ENCODE measurements at regions not wholly inside any gene's neighbourhood (a gene's known extent, or its start where the extent isn't known, plus 50 kb on each side); places are given as distances from the start of the nearest gene placed in this dataset.

DNA sequence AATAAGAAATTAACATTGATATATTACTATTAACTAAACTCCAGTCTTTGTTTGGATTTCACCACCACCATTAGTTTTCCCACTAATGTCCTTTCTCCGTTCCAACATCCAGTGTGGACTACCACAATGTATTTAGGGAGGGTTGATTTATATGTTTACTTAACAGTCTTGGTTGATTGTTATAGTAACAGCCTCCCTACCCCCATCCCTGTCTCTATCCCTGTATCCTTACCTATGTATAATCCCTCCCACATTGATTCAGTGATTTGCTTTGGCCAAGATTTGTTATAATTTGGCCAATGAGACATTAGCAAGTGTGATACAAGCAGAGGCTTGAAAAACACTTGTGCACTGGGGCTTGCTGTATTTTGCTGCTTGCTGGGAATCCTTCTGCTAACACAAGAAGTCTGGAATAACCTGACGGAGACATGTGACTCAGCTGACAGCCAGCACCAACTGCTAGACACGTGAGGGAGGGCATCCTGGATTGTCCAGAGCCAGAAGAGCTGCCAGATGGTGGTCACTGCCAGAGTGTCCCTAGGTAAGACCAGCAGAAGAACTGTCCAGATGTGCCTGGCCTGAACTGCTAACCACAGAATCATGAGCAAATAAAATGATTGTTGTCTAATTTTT lies 51.2 kb upstream of the TCF7 start:
- POLR2A ChIA-PET, result interaction anchor here (0.6 to 1.1 kb wide), 5 partner anchors 10 to 460 kb away, joined by 3 to 9 read pairs (median 4); no protein-coding TSS in a partner anchor
- no peak for ATAC-seq
- Mint-ChIP-seq H3K9me3 (no peaks in the 10 kb centered on the region), H3K27me3 (peaks cover 0 to 2% (median 0%) of the 10 kb centered on the region in 5 donors), H3K4me1 (peaks cover 8 to 27% (median 17%) of the 10 kb centered on the region in 4 donors), H3K27ac (peak overlapping the region in 6 of 10 donors; percentile 2 to 84 (median 40)), H3K4me3 (no peak overlapping the region), H3K36me3 (no peaks in the 10 kb centered on the region)
- no peak for DNase-seq

DNA sequence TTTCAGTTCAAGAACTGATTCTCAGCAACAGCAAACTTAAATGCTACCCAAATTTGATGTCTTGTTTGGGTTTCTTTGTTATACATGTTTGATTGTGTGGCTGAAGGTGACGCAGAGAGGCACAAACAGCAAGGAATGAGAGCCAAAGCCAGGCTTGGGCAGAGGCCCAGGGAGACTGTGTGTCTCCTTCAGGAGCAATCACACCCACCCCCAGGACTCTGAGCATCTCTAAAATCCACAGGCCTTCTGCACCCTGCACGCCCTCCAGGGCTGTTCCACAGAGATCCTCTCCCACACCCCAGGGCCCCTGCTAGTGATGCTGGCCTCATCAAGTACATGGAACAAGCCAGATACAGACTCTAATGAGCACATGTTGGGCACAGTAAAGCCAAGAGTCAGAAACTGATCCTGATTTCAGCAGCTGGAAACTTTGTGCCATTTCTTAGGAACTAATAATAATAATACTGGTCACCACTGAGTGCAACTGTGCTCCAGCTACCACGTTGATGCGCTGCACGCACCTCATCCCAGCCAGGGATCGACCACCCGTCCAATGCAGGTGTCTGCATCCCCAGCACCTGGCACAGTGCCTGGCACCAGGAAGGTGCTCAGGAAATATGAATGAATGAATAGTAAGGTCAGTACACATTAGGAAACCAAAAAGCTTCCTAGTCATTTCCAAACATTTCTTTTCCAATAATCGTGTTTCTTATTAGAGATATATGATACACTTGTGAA lies 54.6 kb upstream of the TCF7 start:
- Mint-ChIP-seq H3K9me3 (no peaks in the 10 kb centered on the region), H3K27ac (peak overlapping the region in 5 of 10 donors; percentile 3 to 57 (median 15)), H3K36me3 (no peaks in the 10 kb centered on the region), H3K27me3 (no peaks in the 10 kb centered on the region), H3K4me1 (peaks cover 7 to 28% (median 15%) of the 10 kb centered on the region in 4 donors), H3K4me3 (no peak overlapping the region)
- ATAC-seq (no peak), DNase-seq (no peak)
- POLR2A ChIA-PET, result interaction anchor here (0.9 to 1.9 kb wide), 4 partner anchors 9 to 28 kb away, joined by 3 to 11 read pairs (median 6); no protein-coding TSS in a partner anchor

DNA sequence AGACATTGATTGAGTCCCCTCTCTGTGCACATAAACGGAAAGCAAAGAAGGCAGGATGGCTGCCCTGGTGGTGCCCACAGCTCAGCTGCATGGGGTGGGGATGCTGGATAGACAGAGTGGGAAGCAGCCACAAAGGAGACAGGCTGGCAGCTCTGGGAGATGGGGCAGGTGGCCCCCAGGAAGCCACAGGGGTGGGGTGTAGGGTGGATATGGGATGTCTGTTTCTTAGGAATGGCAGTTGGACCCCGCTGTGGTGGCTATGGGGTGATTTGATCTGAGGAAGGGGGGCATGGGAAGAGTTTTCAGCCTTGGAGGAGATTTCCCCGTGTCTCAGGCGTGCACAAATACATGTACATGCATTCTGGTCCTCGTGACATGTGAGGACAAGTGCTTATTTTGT lies 50.2 kb upstream of the VDAC1 start:
- no peak for ATAC-seq

More for the DNA sequence above, 50.2 kb upstream of the VDAC1 start:
- Mint-ChIP-seq H3K4me3 (peak overlapping the region in 6 of 10 donors; percentile 36 to 76 (median 68)), H3K4me1 (peaks cover 25 to 64% (median 57%) of the 10 kb centered on the region in 4 donors), H3K27ac (peak overlapping the region in 8 of 10 donors; percentile 63 to 96 (median 88)), H3K36me3 (no peaks in the 10 kb centered on the region), H3K9me3 (no peaks in the 10 kb centered on the region), H3K27me3 (no peaks in the 10 kb centered on the region)
- DNase-seq, result no peak
- POLR2A ChIA-PET, result interaction anchor here (0.7 to 5.1 kb wide), 3 partner anchors 8 to 110 kb away, joined by 3 to 60 read pairs (median 8); no protein-coding TSS in a partner anchor

Data from naive thymus-derived CD8-positive, alpha-beta T cell (primary cell).